GM12892 (cell line): ENCODE measurements at regions not wholly inside any gene's neighbourhood (a gene's known extent, or its start where the extent isn't known, plus 50 kb on each side); places are given as distances from the start of the nearest gene placed in this dataset.

Experiments
- POLR2A ChIP-seq: IDR thresholded peaks from 2 replicates; pipeline ENCODE4 v1.6.1; 2011; ENCODE audit warnings: low read depth, low read length, control low read depth
- POLR2AphosphoS5 ChIP-seq: IDR thresholded peaks from 2 replicates; pipeline ENCODE4 v1.6.1; 2011; ENCODE audit warnings: low read depth, low read length, control low read depth

DNA sequence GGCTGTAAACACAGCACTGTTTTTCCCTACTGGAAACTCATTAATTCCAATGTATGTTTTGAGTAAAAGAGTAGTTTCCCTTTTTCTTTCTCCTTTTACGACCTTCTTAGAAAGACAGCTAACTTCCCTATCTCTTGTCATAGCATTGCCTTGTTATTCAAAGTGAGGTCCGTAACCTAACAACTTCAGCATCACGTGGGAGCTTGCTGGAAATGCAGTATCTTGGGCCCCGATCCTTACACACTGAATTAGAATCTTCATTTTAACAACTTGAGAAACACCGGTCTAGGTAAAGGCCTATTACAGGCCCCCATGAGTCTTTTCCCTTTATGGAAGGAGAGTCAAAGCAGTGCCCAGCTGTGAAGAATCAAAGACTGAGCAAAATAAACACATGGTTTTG is 230.7 kb upstream of the PRKD1 start:
- TF ChIP-seq POLR2A (no peak), POLR2AphosphoS5 (no peak)
